ENCODE measurements at regions not wholly inside any gene's neighbourhood (a gene's known extent, or its start where the extent isn't known, plus 50 kb on each side); places are given as distances from the start of the nearest gene placed in this dataset.
"Not testable (repeated sequence)": the region's sequence is repeated elsewhere in the genome, so short reads cannot be mapped to it uniquely, and the experiment has no call there.

GRCh38 chrX:137151403-137151802 is 117.6 kb upstream of the GPR101 start:
- no peak for DNase-seq
- no peak overlapping the region for H3K4me3 ChIP-seq
- ATAC-seq = no peak
- WGBS, 2 donors = 14 to 18% methylated on average over 2 to 3 of the region's 3 CpGs
- no peaks in the 10 kb centered on the region for H3K4me1 ChIP-seq
- no peaks in the 10 kb centered on the region for H3K27me3 ChIP-seq
- no peak overlapping the region for H3K27ac ChIP-seq
- TF ChIP-seq POLR2A (IDR thresholded peaks at IDR 0.05) (no peak), CTCF (IDR thresholded peaks at IDR 0.05) (peak in 1 of 7 experiments; percentile 24)
- H3K9me3 ChIP-seq = no peaks in the 10 kb centered on the region
- no peaks in the 10 kb centered on the region for H3K36me3 ChIP-seq (replicated peaks in 1 of 2; ENCODE audit: insufficient read depth in 1 of 2, low read depth in 2 of 2)
- intact Hi-C loops (cut with DNase I) = no loop called here

GRCh38 chrX:137143864-137144263 is 110.1 kb upstream of the GPR101 start:
- TF ChIP-seq CTCF (IDR thresholded peaks at IDR 0.05) = no peak
- no peak for TF ChIP-seq POLR2A (IDR thresholded peaks at IDR 0.05)
- no peak for DNase-seq
- Histone ChIP-seq H3K4me1 (no peaks in the 10 kb centered on the region), H3K36me3 (replicated peaks in 1 of 2; ENCODE audit: insufficient read depth in 1 of 2, low read depth in 2 of 2) (no peaks in the 10 kb centered on the region), H3K27me3 (no peaks in the 10 kb centered on the region), H3K27ac (no peak overlapping the region), H3K4me3 (no peak overlapping the region), H3K9me3 (no peaks in the 10 kb centered on the region)
- intact Hi-C loops (cut with DNase I) = no loop called here
- WGBS, 2 donors = 56 to 75% methylated on average over 5 of the region's 5 CpGs
- ATAC-seq = no peak

- intact Hi-C loops (cut with DNase I); ATAC-seq: not testable (repeated sequence)
- 72 to 100% methylated on average over 1 to 8 of the region's 8 CpGs for WGBS, 2 donors
These were observed 88.9 kb upstream of the GPR101 start for GRCh38 chrX:137122651-137123050.

GRCh38 chrX:137119049-137119448 is 85.3 kb upstream of the GPR101 start:
- WGBS, 2 donors = 20 to 36% methylated on average over 1 of the region's 1 CpG

More at GRCh38 chrX:137122651-137123050, 88.9 kb upstream of the GPR101 start:
- not testable (repeated sequence) for H3K27me3 ChIP-seq; DNase-seq; H3K36me3 ChIP-seq (replicated peaks in 1 of 2; ENCODE audit: insufficient read depth in 1 of 2, low read depth in 2 of 2); H3K4me1 ChIP-seq; H3K9me3 ChIP-seq; H3K27ac ChIP-seq; H3K4me3 ChIP-seq

GRCh38 chrX:137118536-137118935 is 84.7 kb upstream of the GPR101 start:
- Histone ChIP-seq H3K27ac (no peak overlapping the region), H3K4me1 (no peaks in the 10 kb centered on the region), H3K36me3 (replicated peaks in 1 of 2; ENCODE audit: insufficient read depth in 1 of 2, low read depth in 2 of 2) (no peaks in the 10 kb centered on the region), H3K4me3 (no peak overlapping the region), H3K9me3 (no peaks in the 10 kb centered on the region), H3K27me3 (no peaks in the 10 kb centered on the region)
- no peak for DNase-seq
- ATAC-seq = no peak
- WGBS, 2 donors = 63% methylated on average over 1 of the region's 1 CpG
- TF ChIP-seq POLR2A (IDR thresholded peaks at IDR 0.05) (no peak), CTCF (IDR thresholded peaks at IDR 0.05) (no peak)
- intact Hi-C loops (cut with DNase I) = no loop called here

More at GRCh38 chrX:137119049-137119448, 85.3 kb upstream of the GPR101 start:
- DNase-seq = no peak
- Histone ChIP-seq H3K27ac (no peak overlapping the region), H3K9me3 (no peaks in the 10 kb centered on the region), H3K4me1 (no peaks in the 10 kb centered on the region), H3K27me3 (no peaks in the 10 kb centered on the region), H3K36me3 (replicated peaks in 1 of 2; ENCODE audit: insufficient read depth in 1 of 2, low read depth in 2 of 2) (no peaks in the 10 kb centered on the region), H3K4me3 (no peak overlapping the region)
- TF ChIP-seq POLR2A (IDR thresholded peaks at IDR 0.05) = no peak
- no peak for TF ChIP-seq CTCF (IDR thresholded peaks at IDR 0.05)
- no peak for ATAC-seq
- intact Hi-C loops (cut with DNase I) = no loop called here
